Naive thymus-derived CD8-positive, alpha-beta T cell (primary cell): ENCODE measurements at regions not wholly inside any gene's neighbourhood (a gene's known extent, or its start where the extent isn't known, plus 50 kb on each side); places are given as distances from the start of the nearest gene placed in this dataset.
"Not testable (repeated sequence)": the region's sequence is repeated elsewhere in the genome, so short reads cannot be mapped to it uniquely, and the experiment has no call there.

Experiments
- ATAC-seq, 2 donors: fragments of 150-1000 bp; cut with Tn5 transposase in 1 of 2; sonication (Bioruptor Pico), chemical (Tn5 transposase) in 1 of 2; 1 replicate in 1 of 2; 2 replicates in 1 of 2; pipeline ENCODE4 v1.10.0; 2021; ENCODE audit warnings: mild to moderate bottlenecking in 2 of 2, moderate library complexity in 2 of 2
- POLR2A ChIA-PET: fragments of 350-600 bp; sonication (Branson Sonifier 250); formaldehyde crosslinking; loops from one replicate; lab custom pipeline; 2021; ENCODE audit warnings: antibody characterized with exemption; lab: Charles Lee
- DNase-seq, 10 donors: peaks; one replicate each; pipeline versions ENCODE4 v3.0.0 to v3.0.0-alpha.2; 2020 to 2022
- H3K27ac Mint-ChIP-seq, 10 donors: one replicate each; pipeline ENCODE4 v1.8.0; 2020 to 2022; ENCODE audit warnings: mild to moderate bottlenecking in 10 of 10, mixed read lengths in 10 of 10, moderate library complexity in 4 of 10, inconsistent platforms in 1 of 10
- H3K27me3 Mint-ChIP-seq, 5 donors: one replicate each; pipeline ENCODE4 v1.8.0; 2021 to 2022; ENCODE audit warnings: mixed read lengths in 5 of 5
- H3K36me3 Mint-ChIP-seq, 3 donors: one replicate each; pipeline ENCODE4 v1.8.0; 2020 to 2022; ENCODE audit warnings: mixed read lengths in 3 of 3, mild to moderate bottlenecking in 2 of 3, inconsistent platforms in 1 of 3
- H3K4me1 Mint-ChIP-seq, 4 donors: one replicate each; pipeline ENCODE4 v1.8.0; 2021 to 2022; ENCODE audit warnings: mixed read lengths in 4 of 4
- H3K4me3 Mint-ChIP-seq, 10 donors: one replicate each; pipeline ENCODE4 v1.8.0; 2020 to 2022; ENCODE audit warnings: mild to moderate bottlenecking in 10 of 10, mixed read lengths in 10 of 10, moderate library complexity in 6 of 10, inconsistent platforms in 1 of 10
- H3K9me3 Mint-ChIP-seq, 9 donors: one replicate each; pipeline ENCODE4 v1.8.0; 2020 to 2022; ENCODE audit warnings: mixed read lengths in 9 of 9, mild to moderate bottlenecking in 3 of 9, inconsistent platforms in 1 of 9, moderate library complexity in 1 of 9

GRCh38 chr13:53269634-53270033, 241.0 kb downstream of the OLFM4 start:
- Mint-ChIP-seq H3K4me1 (no peaks in the 10 kb centered on the region), H3K27ac (no peak overlapping the region), H3K4me3 (no peak overlapping the region), H3K9me3 (peaks cover 0 to 7% (median 4%) of the 10 kb centered on the region in 9 donors), H3K36me3 (no peaks in the 10 kb centered on the region), H3K27me3 (peaks cover 0 to 8% (median 0%) of the 10 kb centered on the region in 5 donors)
- ATAC-seq, result no peak
- DNase-seq, result no peak
- POLR2A ChIA-PET, result no interaction called here

- no peak for DNase-seq
Measured at GRCh38 chr13:53272873-53273272, 244.3 kb downstream of the OLFM4 start.

DNA sequence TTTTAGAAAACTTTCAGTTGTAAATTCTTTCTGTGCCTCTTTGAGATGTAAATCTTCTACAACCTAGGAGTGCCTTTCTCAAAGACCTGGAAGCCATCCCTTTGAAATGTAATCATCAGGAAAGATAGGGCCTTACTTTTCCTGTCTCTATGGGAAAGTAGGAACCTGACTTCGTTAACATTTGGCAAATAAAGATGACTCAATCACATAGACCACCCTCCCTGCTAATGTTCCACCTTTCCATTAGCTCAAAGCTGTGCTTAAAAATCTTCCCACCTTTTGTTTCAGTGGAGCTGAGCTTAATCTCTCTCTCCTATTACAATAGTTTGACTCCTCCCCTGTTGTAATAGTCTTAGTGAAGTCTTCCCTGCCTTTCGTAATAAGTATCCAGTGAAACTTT, 247.7 kb downstream of the OLFM4 start:
- POLR2A ChIA-PET, result no interaction called here
- Mint-ChIP-seq H3K27ac (no peak overlapping the region), H3K9me3 (peaks cover 0 to 12% (median 0%) of the 10 kb centered on the region in 9 donors), H3K4me1 (no peaks in the 10 kb centered on the region), H3K36me3 (no peaks in the 10 kb centered on the region), H3K4me3 (no peak overlapping the region), H3K27me3 (peaks cover 0 to 19% (median 2%) of the 10 kb centered on the region in 5 donors)
- no peak for DNase-seq
- ATAC-seq, result no peak

More at GRCh38 chr13:53272873-53273272, 244.3 kb downstream of the OLFM4 start:
- peaks cover 0 to 9% (median 0%) of the 10 kb centered on the region in 9 donors for H3K9me3 Mint-ChIP-seq
- no peaks in the 10 kb centered on the region for H3K4me1 Mint-ChIP-seq
- peaks cover 0 to 8% (median 0%) of the 10 kb centered on the region in 5 donors for H3K27me3 Mint-ChIP-seq
- no peaks in the 10 kb centered on the region for H3K36me3 Mint-ChIP-seq
- H3K27ac Mint-ChIP-seq, result no peak overlapping the region
- POLR2A ChIA-PET, result no interaction called here
- H3K4me3 Mint-ChIP-seq, result no peak overlapping the region
- no peak for ATAC-seq

DNA sequence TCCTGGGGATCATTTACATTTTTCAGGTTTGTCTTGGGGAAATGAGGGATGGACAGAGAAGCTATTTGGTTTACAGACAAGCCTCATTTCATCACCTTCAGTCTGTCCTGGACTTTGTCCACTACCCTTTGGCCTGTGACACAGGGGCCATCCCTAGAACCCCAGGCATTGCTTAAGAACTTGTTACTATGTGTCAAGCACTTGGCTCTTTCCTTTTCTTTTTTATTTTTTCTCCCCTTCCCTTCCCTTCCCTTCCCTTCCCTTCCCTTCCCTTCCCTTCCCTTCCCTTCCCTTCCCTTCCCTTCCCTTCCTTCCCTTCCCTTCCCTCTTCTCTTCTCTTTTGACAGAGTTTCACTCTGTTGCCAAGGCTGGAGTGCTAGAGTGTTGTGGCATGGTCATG, 253.1 kb downstream of the OLFM4 start:
- Mint-ChIP-seq H3K4me3 (no peak overlapping the region), H3K4me1 (no peaks in the 10 kb centered on the region), H3K36me3 (no peaks in the 10 kb centered on the region), H3K27me3 (peaks cover 0 to 17% (median 5%) of the 10 kb centered on the region in 5 donors), H3K27ac (no peak overlapping the region), H3K9me3 (peaks cover 0 to 12% (median 0%) of the 10 kb centered on the region in 9 donors)
- DNase-seq (no peak), ATAC-seq (no peak)
- POLR2A ChIA-PET, result no interaction called here

DNA sequence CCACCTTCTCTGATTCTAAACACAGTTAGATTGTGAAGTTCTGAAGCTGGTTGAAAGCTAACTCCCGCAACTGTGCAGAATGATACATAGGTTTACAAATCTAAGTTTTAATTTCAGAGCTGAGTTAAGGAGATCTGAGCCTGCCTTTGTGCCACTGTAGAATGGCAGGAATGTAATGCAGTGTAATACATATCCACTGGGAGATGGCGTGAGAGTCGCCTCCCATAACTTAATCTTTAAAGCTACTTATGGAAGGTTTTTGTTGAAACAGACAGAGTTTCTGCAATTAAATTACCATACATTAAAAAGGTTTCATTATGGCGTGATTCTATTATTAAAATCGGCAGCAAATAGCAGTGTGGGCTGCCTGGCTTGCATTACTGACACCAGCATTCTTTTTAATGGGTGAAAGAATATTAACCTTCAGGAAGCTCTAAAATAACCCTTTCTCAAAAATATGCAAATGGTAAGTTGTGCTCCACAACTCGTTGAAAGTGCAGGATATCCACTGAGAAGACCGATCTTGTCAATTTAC, 257.4 kb downstream of the OLFM4 start:
- Mint-ChIP-seq H3K4me1 (no peaks in the 10 kb centered on the region), H3K4me3 (no peak overlapping the region)
- no peak for ATAC-seq

GRCh38 chr13:53298396-53298795, 269.8 kb downstream of the OLFM4 start:
- POLR2A ChIA-PET, result no interaction called here
- no peak overlapping the region for H3K27ac Mint-ChIP-seq
- no peaks in the 10 kb centered on the region for H3K4me1 Mint-ChIP-seq
- H3K4me3 Mint-ChIP-seq, result no peak overlapping the region
- ATAC-seq, result no peak
- no peak for DNase-seq
- H3K36me3 Mint-ChIP-seq, result peaks cover 0 to 5% (median 2%) of the 10 kb centered on the region in 3 donors
- peaks cover 0 to 8% (median 3%) of the 10 kb centered on the region in 9 donors for H3K9me3 Mint-ChIP-seq
- peaks cover 0 to 5% (median 0%) of the 10 kb centered on the region in 5 donors for H3K27me3 Mint-ChIP-seq

More for the DNA sequence above, 257.4 kb downstream of the OLFM4 start:
- peaks cover 0 to 12% (median under 1%) of the 10 kb centered on the region in 5 donors for H3K27me3 Mint-ChIP-seq
- POLR2A ChIA-PET, result no interaction called here
- no peaks in the 10 kb centered on the region for H3K36me3 Mint-ChIP-seq
- peaks cover 0 to 11% (median 0%) of the 10 kb centered on the region in 9 donors for H3K9me3 Mint-ChIP-seq
- no peak overlapping the region for H3K27ac Mint-ChIP-seq
- no peak for DNase-seq

GRCh38 chr13:53301449-53301848, 272.8 kb downstream of the OLFM4 start:
- H3K4me1 Mint-ChIP-seq, result no peaks in the 10 kb centered on the region
- H3K27me3 Mint-ChIP-seq, result peaks cover 0 to 4% (median 2%) of the 10 kb centered on the region in 5 donors
- peaks cover 0 to 9% (median 3%) of the 10 kb centered on the region in 9 donors for H3K9me3 Mint-ChIP-seq

GRCh38 chr13:53305419-53305818, 276.8 kb downstream of the OLFM4 start:
- DNase-seq, H3K36me3 Mint-ChIP-seq, ATAC-seq, H3K27me3 Mint-ChIP-seq, H3K4me1 Mint-ChIP-seq, POLR2A ChIA-PET, H3K4me3 Mint-ChIP-seq, H3K27ac Mint-ChIP-seq: not testable (repeated sequence)
- H3K9me3 Mint-ChIP-seq, result peaks cover 0 to 12% (median 5%) of the 10 kb centered on the region in 9 donors

More at GRCh38 chr13:53301449-53301848, 272.8 kb downstream of the OLFM4 start:
- Mint-ChIP-seq H3K4me3 (no peak overlapping the region), H3K36me3 (peaks cover 0 to 2% (median 0%) of the 10 kb centered on the region in 3 donors), H3K27ac (no peak overlapping the region)
- POLR2A ChIA-PET, result no interaction called here
- ATAC-seq, result no peak
- DNase-seq, result no peak

- Mint-ChIP-seq H3K4me1 (no peaks in the 10 kb centered on the region), H3K36me3 (peaks cover 0 to 4% (median 0%) of the 10 kb centered on the region in 3 donors), H3K9me3 (peaks cover 0 to 9% (median 0%) of the 10 kb centered on the region in 9 donors), H3K4me3 (no peak overlapping the region), H3K27me3 (peaks cover 0 to 3% (median 0%) of the 10 kb centered on the region in 5 donors), H3K27ac (no peak overlapping the region)
- ATAC-seq (no peak), DNase-seq (no peak)
- POLR2A ChIA-PET, result no interaction called here
Measured at GRCh38 chr13:53310786-53311185, 282.2 kb downstream of the OLFM4 start.

- no peak overlapping the region for H3K27ac Mint-ChIP-seq
- no peak for ATAC-seq
- H3K4me3 Mint-ChIP-seq, result no peak overlapping the region
- H3K4me1 Mint-ChIP-seq, result no peaks in the 10 kb centered on the region
- POLR2A ChIA-PET, result no interaction called here
- H3K36me3 Mint-ChIP-seq, result peaks cover 0 to 4% (median 0%) of the 10 kb centered on the region in 3 donors
- peaks cover 0 to 6% (median 2%) of the 10 kb centered on the region in 9 donors for H3K9me3 Mint-ChIP-seq
- peaks cover 0 to 2% (median 0%) of the 10 kb centered on the region in 5 donors for H3K27me3 Mint-ChIP-seq
- no peak for DNase-seq
Measured at GRCh38 chr13:53311561-53311960, 282.9 kb downstream of the OLFM4 start.

DNA sequence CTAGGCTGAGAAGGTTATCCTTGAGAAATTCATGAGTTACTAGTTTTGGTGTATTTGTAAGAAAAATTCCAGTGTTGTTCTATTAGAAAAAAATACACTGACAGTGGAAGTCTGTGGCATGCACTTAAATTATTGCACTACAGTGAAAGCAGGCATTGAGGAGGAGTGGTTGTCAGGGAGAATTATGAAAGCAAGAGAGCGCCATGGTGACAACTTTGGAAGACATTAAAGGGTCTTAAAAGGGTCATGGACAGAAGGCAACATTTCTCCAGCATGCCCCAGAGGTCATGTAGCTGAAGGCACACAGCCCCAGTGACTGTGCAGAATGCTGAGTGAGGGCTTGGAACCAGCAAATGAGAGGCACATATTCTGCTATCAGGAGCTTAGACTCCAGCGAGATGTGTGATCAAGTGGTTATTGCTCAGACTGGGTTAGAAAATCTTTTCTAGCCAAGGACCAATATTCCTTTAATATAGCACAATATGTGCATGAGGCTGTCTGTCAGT, 292.7 kb downstream of the OLFM4 start:
- peaks cover 0 to 10% (median 5%) of the 10 kb centered on the region in 9 donors for H3K9me3 Mint-ChIP-seq

DNA sequence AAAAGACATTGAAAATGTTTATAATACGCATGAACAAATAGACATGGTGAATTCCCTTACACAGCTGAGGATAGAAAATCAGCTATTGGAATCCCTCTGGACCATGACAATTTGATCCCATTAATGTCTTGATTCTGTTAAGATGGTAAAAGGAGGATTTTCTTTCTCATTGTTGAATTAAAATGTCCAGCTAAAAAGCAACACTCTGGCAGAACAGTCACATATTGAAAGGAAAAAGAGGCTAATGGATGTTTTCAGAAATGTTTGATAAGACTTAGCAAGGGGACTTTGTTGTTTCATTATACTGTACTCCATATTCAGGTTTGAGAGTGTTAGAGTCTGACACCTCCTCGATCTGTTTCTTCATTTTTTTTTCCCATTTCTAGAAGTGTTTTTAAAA, 296.0 kb downstream of the OLFM4 start:
- POLR2A ChIA-PET, result interaction anchor here (0.6 kb wide), 1 partner anchor 10 kb away, joined by 3 read pairs; no protein-coding TSS in a partner anchor
- H3K9me3 Mint-ChIP-seq, result peaks cover 0 to 10% (median 3%) of the 10 kb centered on the region in 9 donors
- H3K27me3 Mint-ChIP-seq, result peaks cover 0 to 9% (median 0%) of the 10 kb centered on the region in 5 donors
- H3K27ac Mint-ChIP-seq, result no peak overlapping the region
- no peaks in the 10 kb centered on the region for H3K4me1 Mint-ChIP-seq
- no peak for ATAC-seq
- no peak overlapping the region for H3K4me3 Mint-ChIP-seq
- DNase-seq, result no peak
- no peaks in the 10 kb centered on the region for H3K36me3 Mint-ChIP-seq

More for the DNA sequence above, 292.7 kb downstream of the OLFM4 start:
- ATAC-seq (no peak), DNase-seq (no peak)
- no peak overlapping the region for H3K27ac Mint-ChIP-seq
- H3K4me3 Mint-ChIP-seq, result no peak overlapping the region
- no peaks in the 10 kb centered on the region for H3K4me1 Mint-ChIP-seq
- H3K36me3 Mint-ChIP-seq, result no peaks in the 10 kb centered on the region
- peaks cover 0 to 9% (median 0%) of the 10 kb centered on the region in 5 donors for H3K27me3 Mint-ChIP-seq
- POLR2A ChIA-PET, result no interaction called here

GRCh38 chr13:53326716-53327115, 298.1 kb downstream of the OLFM4 start:
- POLR2A ChIA-PET, result no interaction called here
- Mint-ChIP-seq H3K27me3 (no peaks in the 10 kb centered on the region), H3K4me3 (no peak overlapping the region), H3K36me3 (no peaks in the 10 kb centered on the region), H3K4me1 (no peaks in the 10 kb centered on the region), H3K27ac (no peak overlapping the region), H3K9me3 (peaks cover 0 to 20% (median 3%) of the 10 kb centered on the region in 9 donors)
- DNase-seq, result no peak
- ATAC-seq, result no peak
